ENCODE measurements at regions not wholly inside any gene's neighbourhood (a gene's known extent, or its start where the extent isn't known, plus 50 kb on each side); places are given as distances from the start of the nearest gene placed in this dataset.
"Not testable (repeated sequence)": the region's sequence is repeated elsewhere in the genome, so short reads cannot be mapped to it uniquely, and the experiment has no call there.

- intact Hi-C loops (cut with DNase I) = no loop called here
- DNase-seq (ENCODE audit: low spot score) = no peak
Measured at GRCh38 chr20:47907031-47907675, 121.9 kb upstream of the SULF2 start.

- DNase-seq (ENCODE audit: low spot score) = no peak
- intact Hi-C loops (cut with DNase I) = no loop called here
Measured at GRCh38 chr20:47906348-47906660, 121.0 kb upstream of the SULF2 start.

GRCh38 chr20:47905628-47906347 is 120.5 kb upstream of the SULF2 start:
- no peak for DNase-seq (ENCODE audit: low spot score)
- intact Hi-C loops (cut with DNase I) = no loop called here

- DNase-seq (ENCODE audit: low spot score); intact Hi-C loops (cut with DNase I): not testable (repeated sequence)
Measured at GRCh38 chr20:47903009-47903408, 117.7 kb upstream of the SULF2 start.

GRCh38 chr20:47899313-47899712 is 114.0 kb upstream of the SULF2 start:
- DNase-seq (ENCODE audit: low spot score); intact Hi-C loops (cut with DNase I): not testable (repeated sequence)

- intact Hi-C loops (cut with DNase I) = no loop called here
- DNase-seq (ENCODE audit: low spot score) = no peak
Measured at GRCh38 chr20:47897461-47897860, 112.2 kb upstream of the SULF2 start.

GRCh38 chr20:47892681-47893080 is 107.4 kb upstream of the SULF2 start:
- intact Hi-C loops (cut with DNase I) = loop anchor here (5.0 kb wide), 1 partner anchor 55 kb away; no protein-coding TSS in a partner anchor
- DNase-seq (ENCODE audit: low spot score) = not testable (repeated sequence)

GRCh38 chr20:47890708-47891107 is 105.4 kb upstream of the SULF2 start:
- intact Hi-C loops (cut with DNase I) = loop anchor here (5.0 kb wide), 1 partner anchor 53 kb away; no protein-coding TSS in a partner anchor
- DNase-seq (ENCODE audit: low spot score) = not testable (repeated sequence)

- intact Hi-C loops (cut with DNase I) = loop anchor here (5.0 kb wide), 1 partner anchor 52 kb away; no protein-coding TSS in a partner anchor
Measured at GRCh38 chr20:47889751-47890150, 104.5 kb upstream of the SULF2 start.

GRCh38 chr20:47888351-47888750 is 103.1 kb upstream of the SULF2 start:
- DNase-seq (ENCODE audit: low spot score) = peak; percentile 58
- intact Hi-C loops (cut with DNase I) = no loop called here

More at GRCh38 chr20:47889751-47890150, 104.5 kb upstream of the SULF2 start:
- not testable (repeated sequence) for DNase-seq (ENCODE audit: low spot score)

- intact Hi-C loops (cut with DNase I) = no loop called here
- DNase-seq (ENCODE audit: low spot score) = peak; percentile 24
Measured at GRCh38 chr20:47887477-47888080, 102.3 kb upstream of the SULF2 start.

- intact Hi-C loops (cut with DNase I) = no loop called here
- no peak for DNase-seq (ENCODE audit: low spot score)
Measured at GRCh38 chr20:47887064-47887463, 101.8 kb upstream of the SULF2 start.

GRCh38 chr20:47886454-47887041 is 101.3 kb upstream of the SULF2 start:
- intact Hi-C loops (cut with DNase I) = no loop called here
- no peak for DNase-seq (ENCODE audit: low spot score)

GRCh38 chr20:47885909-47886453 is 100.7 kb upstream of the SULF2 start:
- intact Hi-C loops (cut with DNase I) = no loop called here

GRCh38 chr20:47883940-47884339 is 98.7 kb upstream of the SULF2 start:
- DNase-seq (ENCODE audit: low spot score); intact Hi-C loops (cut with DNase I): not testable (repeated sequence)

More at GRCh38 chr20:47885909-47886453, 100.7 kb upstream of the SULF2 start:
- no peak for DNase-seq (ENCODE audit: low spot score)

- intact Hi-C loops (cut with DNase I) = no loop called here
- DNase-seq (ENCODE audit: low spot score) = no peak
Measured at GRCh38 chr20:47883186-47883585, 97.9 kb upstream of the SULF2 start.

GRCh38 chr20:47879771-47880170 is 94.5 kb upstream of the SULF2 start:
- intact Hi-C loops (cut with DNase I) = no loop called here
- DNase-seq (ENCODE audit: low spot score) = no peak

- intact Hi-C loops (cut with DNase I) = no loop called here
Measured at GRCh38 chr20:47878601-47879027, 93.3 kb upstream of the SULF2 start.

GRCh38 chr20:47876311-47877088 is 91.2 kb upstream of the SULF2 start:
- intact Hi-C loops (cut with DNase I) = no loop called here
- no peak for DNase-seq (ENCODE audit: low spot score)

More at GRCh38 chr20:47878601-47879027, 93.3 kb upstream of the SULF2 start:
- DNase-seq (ENCODE audit: low spot score) = no peak

Data from cardiac septum (tissue), 1 donor.